Smooth muscle cell (in vitro differentiated cells): ENCODE measurements at regions not wholly inside any gene's neighbourhood (a gene's known extent, or its start where the extent isn't known, plus 50 kb on each side); places are given as distances from the start of the nearest gene placed in this dataset.

Experiments
- DNase-seq: peaks from one replicate; lab custom pipeline; 2025; ENCODE audit not compliant: unreplicated experiment; lab: John Stamatoyannopoulos, UW
- H2AFZ ChIP-seq: fragments of 200-600 bp; sonication (generic); 2 replicates; pipeline ENCODE4 v1.6.0; 2016; ENCODE audit warnings: antibody characterized with exemption, low read depth, mild to moderate bottlenecking
- H3F3A ChIP-seq: fragments of 200-600 bp; sonication (generic); 2 replicates; pipeline ENCODE4 v1.6.0; 2017; ENCODE audit warnings: antibody characterized with exemption, low read depth
- H3K27ac ChIP-seq: fragments of 200-600 bp; sonication (generic); 2 replicates; pipeline ENCODE4 v1.5.1; 2016; ENCODE audit warnings: low read depth, mild to moderate bottlenecking
- H3K27me3 ChIP-seq: fragments of 200-600 bp; sonication (generic); 2 replicates; pipeline ENCODE4 v1.6.1; 2016; ENCODE audit warnings: low read depth, mild to moderate bottlenecking
- H3K36me3 ChIP-seq: fragments of 200-600 bp; sonication (generic); 2 replicates; pipeline ENCODE4 v1.5.1; 2016; ENCODE audit warnings: low read depth
- H3K4me1 ChIP-seq: fragments of 200-600 bp; sonication (generic); 2 replicates; pipeline ENCODE4 v1.5.1; 2016; ENCODE audit warnings: low read depth
- H3K4me2 ChIP-seq: fragments of 200-600 bp; sonication (generic); 2 replicates; pipeline ENCODE4 v1.6.0; 2016; ENCODE audit warnings: mild to moderate bottlenecking
- H3K4me3 ChIP-seq: fragments of 200-600 bp; sonication (generic); 2 replicates; pipeline ENCODE4 v1.5.1; 2016; ENCODE audit warnings: mild to moderate bottlenecking
- H3K79me2 ChIP-seq: fragments of 200-600 bp; sonication (generic); 2 replicates; pipeline ENCODE4 v1.6.0; 2016; ENCODE audit warnings: low read depth, mild to moderate bottlenecking
- H3K9ac ChIP-seq: fragments of 200-600 bp; sonication (generic); 2 replicates; pipeline ENCODE4 v1.6.0; 2016; ENCODE audit warnings: low read depth
- H3K9me3 ChIP-seq: fragments of 200-600 bp; sonication (generic); replicated peaks from 2 replicates; pipeline ENCODE4 v1.5.1; 2016; ENCODE audit warnings: low read depth
- H4K20me1 ChIP-seq: fragments of 200-600 bp; sonication (generic); 2 replicates; pipeline ENCODE4 v1.6.0; 2016; ENCODE audit warnings: low read depth
- WGBS: methylation state at CpG from one replicate; pipeline ENCODE4 v1.1.7; 2016; ENCODE audit warnings: low lambda C conversion rate; 5-methylcytosine and 5-hydroxymethylcytosine counted together
- TF ChIP-seq, protein P1 (sequence below): fragments of 200-600 bp; sonication (generic); IDR thresholded peaks from 2 replicates; pipeline ENCODE4 v1.5.1; 2017; ENCODE audit warnings: borderline replicate concordance, mild to moderate bottlenecking, antibody characterized with exemption; ENCODE audit not compliant: insufficient read depth, poor library complexity, severe bottlenecking

DNA sequence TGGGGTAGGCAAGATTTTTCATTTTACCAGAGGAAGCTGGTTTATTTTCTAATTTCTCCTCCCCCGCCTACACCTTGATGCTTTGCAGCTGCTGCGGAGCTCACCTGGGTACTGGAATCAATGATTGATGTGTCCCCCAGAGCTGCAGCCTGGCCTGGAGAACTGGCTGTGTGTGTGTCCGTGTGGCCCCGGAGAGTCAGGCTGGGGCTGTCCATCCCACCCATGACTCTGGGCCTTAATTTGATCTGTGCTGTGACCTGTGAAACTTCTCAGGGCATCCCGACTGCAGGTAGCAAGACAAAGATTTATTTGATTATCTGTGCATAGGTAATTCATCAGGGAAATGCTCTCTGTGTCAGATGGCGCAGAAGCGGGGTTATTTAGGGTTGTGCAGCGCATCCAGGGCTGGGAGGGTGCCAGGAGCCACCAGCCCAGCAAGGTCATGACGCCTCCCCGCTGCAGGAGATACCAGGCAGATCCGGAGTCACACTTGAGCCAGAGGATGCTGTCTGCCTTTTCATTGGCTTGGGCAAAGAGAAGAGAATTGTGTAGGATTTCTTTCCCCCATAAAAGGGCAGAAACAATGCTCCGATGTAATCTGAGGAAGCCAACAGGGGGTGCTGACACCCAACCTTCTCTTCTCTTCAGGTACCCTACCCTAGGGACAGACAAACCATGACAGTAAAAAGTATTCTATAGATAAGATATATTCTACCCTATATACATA, 346.6 kb downstream of the TSHZ3 start:
- no peaks in the 10 kb centered on the region for H3K79me2 ChIP-seq
- no peaks in the 10 kb centered on the region for H3K9me3 ChIP-seq
- no peak overlapping the region for H3K9ac ChIP-seq
- WGBS: 80% methylated on average over 12 of the region's 12 CpGs
- H3K4me3 ChIP-seq: no peak overlapping the region
- no peaks in the 10 kb centered on the region for H3K4me1 ChIP-seq
- H3K27me3 ChIP-seq: peaks cover 5% of the 10 kb centered on the region
- H2AFZ ChIP-seq: no peak overlapping the region
- no peaks in the 10 kb centered on the region for H3K36me3 ChIP-seq
- H3K4me2 ChIP-seq: no peak overlapping the region
- H3F3A ChIP-seq: no peaks in the 10 kb centered on the region
- no peak overlapping the region for H3K27ac ChIP-seq
- TF ChIP-seq, protein P1, sequence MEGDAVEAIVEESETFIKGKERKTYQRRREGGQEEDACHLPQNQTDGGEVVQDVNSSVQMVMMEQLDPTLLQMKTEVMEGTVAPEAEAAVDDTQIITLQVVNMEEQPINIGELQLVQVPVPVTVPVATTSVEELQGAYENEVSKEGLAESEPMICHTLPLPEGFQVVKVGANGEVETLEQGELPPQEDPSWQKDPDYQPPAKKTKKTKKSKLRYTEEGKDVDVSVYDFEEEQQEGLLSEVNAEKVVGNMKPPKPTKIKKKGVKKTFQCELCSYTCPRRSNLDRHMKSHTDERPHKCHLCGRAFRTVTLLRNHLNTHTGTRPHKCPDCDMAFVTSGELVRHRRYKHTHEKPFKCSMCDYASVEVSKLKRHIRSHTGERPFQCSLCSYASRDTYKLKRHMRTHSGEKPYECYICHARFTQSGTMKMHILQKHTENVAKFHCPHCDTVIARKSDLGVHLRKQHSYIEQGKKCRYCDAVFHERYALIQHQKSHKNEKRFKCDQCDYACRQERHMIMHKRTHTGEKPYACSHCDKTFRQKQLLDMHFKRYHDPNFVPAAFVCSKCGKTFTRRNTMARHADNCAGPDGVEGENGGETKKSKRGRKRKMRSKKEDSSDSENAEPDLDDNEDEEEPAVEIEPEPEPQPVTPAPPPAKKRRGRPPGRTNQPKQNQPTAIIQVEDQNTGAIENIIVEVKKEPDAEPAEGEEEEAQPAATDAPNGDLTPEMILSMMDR: no peak
- H4K20me1 ChIP-seq: no peaks in the 10 kb centered on the region
- DNase-seq: no peak

DNA sequence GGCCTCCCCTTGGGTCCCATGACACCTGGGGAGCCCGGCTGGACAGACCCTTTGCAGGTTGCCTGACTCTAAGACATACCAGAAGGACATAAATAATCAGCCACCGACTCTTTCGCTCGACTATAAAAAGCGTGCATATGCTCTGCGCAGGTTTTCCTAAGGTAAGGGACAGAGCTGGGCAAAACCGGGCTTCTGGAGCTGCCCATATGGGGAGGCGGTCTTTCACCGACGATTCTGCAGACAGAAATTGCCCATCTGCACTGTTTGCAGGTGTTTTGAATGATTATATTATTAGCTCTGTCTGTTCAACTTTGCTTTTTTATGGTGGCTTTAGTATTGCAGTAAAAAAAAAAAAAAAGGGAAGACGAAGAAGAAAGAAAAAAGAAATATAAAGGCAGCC, 347.2 kb downstream of the TSHZ3 start:
- H3K9ac ChIP-seq: no peak overlapping the region
- no peaks in the 10 kb centered on the region for H3K9me3 ChIP-seq
- H3K36me3 ChIP-seq: no peaks in the 10 kb centered on the region
- no peak overlapping the region for H3K27ac ChIP-seq
- H3K4me1 ChIP-seq: no peaks in the 10 kb centered on the region
- no peak overlapping the region for H2AFZ ChIP-seq
- TF ChIP-seq, protein P1: no peak
- H3F3A ChIP-seq: no peaks in the 10 kb centered on the region
- peaks cover 5% of the 10 kb centered on the region for H3K27me3 ChIP-seq
- 91% methylated on average over 11 of the region's 11 CpGs for WGBS
- no peak for DNase-seq
- H4K20me1 ChIP-seq: no peaks in the 10 kb centered on the region
- no peak overlapping the region for H3K4me2 ChIP-seq
- H3K4me3 ChIP-seq: no peak overlapping the region
- no peaks in the 10 kb centered on the region for H3K79me2 ChIP-seq

DNA sequence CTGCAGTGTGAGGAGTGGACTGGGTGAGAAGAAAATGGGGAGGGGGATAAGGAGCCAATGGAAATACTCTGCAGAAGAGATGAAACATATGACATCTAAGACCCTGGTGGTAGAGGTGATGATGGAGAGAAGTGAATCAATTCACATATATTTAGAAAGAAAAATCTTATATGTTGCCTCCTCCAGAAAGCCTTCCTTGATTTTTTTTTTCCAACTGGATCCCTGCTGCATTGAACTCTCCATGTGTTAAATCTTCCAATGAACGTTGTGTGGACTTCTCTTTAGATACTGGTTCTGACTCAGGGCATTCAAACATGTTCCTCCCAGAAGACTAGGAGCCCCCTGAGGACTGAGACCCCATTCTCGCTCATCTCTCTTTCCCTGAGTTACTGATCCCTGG, 348.3 kb downstream of the TSHZ3 start:
- Histone ChIP-seq H2AFZ (no peak overlapping the region), H3K4me2 (no peak overlapping the region), H3F3A (no peaks in the 10 kb centered on the region), H3K4me3 (no peak overlapping the region), H3K79me2 (no peaks in the 10 kb centered on the region), H3K27me3 (peaks cover 5% of the 10 kb centered on the region), H3K9ac (no peak overlapping the region), H3K9me3 (no peaks in the 10 kb centered on the region), H3K27ac (no peak overlapping the region), H3K36me3 (no peaks in the 10 kb centered on the region), H4K20me1 (no peaks in the 10 kb centered on the region), H3K4me1 (no peaks in the 10 kb centered on the region)
- TF ChIP-seq, protein P1: no peak
- WGBS: 84% methylated on average over 2 of the region's 2 CpGs
- DNase-seq: no peak

DNA sequence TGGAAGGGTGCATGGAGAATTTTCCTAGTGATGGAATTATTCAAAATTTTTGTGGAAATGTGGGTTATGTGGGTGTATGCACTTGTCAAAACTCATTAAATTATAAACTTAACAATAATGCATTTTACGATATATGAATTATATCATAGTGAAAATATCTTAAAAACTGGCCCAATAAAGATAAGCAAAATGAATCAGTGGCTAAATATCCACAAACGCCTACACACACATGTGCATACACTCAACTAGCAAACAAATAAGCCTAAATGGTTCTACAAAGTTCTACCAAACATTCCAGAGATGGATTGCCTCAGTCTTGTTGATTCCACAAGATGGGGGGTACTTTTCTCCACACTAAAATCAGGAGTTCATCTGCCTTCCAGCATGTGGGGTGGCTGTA, 349.5 kb downstream of the TSHZ3 start:
- Histone ChIP-seq H3K4me2 (no peak overlapping the region), H3K4me1 (no peaks in the 10 kb centered on the region), H3K36me3 (no peaks in the 10 kb centered on the region)

More for the DNA sequence above, 349.5 kb downstream of the TSHZ3 start:
- H3F3A ChIP-seq: no peaks in the 10 kb centered on the region
- H2AFZ ChIP-seq: no peak overlapping the region
- DNase-seq: no peak
- H3K9me3 ChIP-seq: no peaks in the 10 kb centered on the region
- H4K20me1 ChIP-seq: no peaks in the 10 kb centered on the region
- no peak overlapping the region for H3K27ac ChIP-seq
- TF ChIP-seq, protein P1: no peak
- H3K27me3 ChIP-seq: peaks cover 5% of the 10 kb centered on the region
- H3K79me2 ChIP-seq: no peaks in the 10 kb centered on the region
- no peak overlapping the region for H3K4me3 ChIP-seq
- WGBS: 17% methylated on average over 2 of the region's 2 CpGs
- H3K9ac ChIP-seq: no peak overlapping the region
